Fibroblast of villous mesenchyme (primary cell): ENCODE measurements at regions not wholly inside any gene's neighbourhood (a gene's known extent, or its start where the extent isn't known, plus 50 kb on each side); places are given as distances from the start of the nearest gene placed in this dataset.

ENCODE experiments used
- DNase-seq: peaks from one replicate; pipeline ENCODE4 v3.0.0-alpha.2; 2010; ENCODE audit warnings: low read depth
- H3K4me3 ChIP-seq: 2 replicates; pipeline ENCODE4 v1.5.1; 2011; ENCODE audit warnings: low read depth, mild to moderate bottlenecking, low read length
- TF ChIP-seq, protein P1 (sequence below): IDR thresholded peaks from 2 replicates; pipeline ENCODE4 v1.5.1; 2012; ENCODE audit warnings: low read depth, mild to moderate bottlenecking, low read length; ENCODE audit not compliant: insufficient read depth

DNA sequence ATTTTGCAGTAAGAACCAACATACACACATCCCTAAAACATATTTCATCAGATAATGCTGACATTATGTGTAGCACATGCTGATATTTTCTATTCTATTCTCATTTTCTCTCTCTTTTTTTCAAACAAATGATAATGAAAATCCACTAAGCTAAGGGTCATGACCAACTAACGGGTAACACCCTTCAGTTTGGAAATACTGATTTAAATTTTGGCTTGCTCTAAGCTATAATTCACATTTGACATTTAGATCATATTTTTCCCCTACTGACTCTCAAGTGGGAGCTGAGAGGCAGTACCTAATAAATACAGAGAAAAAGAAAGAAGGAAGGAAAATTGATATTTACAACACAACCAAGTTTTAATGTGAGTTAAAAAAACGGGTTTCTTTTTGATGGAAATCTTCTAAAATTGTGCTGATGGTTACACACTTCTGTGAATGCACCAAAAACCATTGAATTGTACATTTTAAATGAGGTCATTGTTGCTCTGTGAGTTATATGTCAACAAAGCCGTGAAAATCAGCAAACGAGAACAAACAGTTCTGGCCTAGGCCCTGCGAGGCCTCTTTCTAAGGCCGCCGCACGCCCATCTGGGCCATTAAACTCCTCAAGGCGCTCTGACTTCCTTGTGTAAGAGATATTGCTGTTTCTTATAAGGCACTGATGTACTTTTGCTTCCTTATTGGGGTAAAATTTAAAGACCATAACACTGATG is 124.2 kb downstream of the GALR1 start:
- no peak overlapping the region for H3K4me3 ChIP-seq
- TF ChIP-seq, protein P1, sequence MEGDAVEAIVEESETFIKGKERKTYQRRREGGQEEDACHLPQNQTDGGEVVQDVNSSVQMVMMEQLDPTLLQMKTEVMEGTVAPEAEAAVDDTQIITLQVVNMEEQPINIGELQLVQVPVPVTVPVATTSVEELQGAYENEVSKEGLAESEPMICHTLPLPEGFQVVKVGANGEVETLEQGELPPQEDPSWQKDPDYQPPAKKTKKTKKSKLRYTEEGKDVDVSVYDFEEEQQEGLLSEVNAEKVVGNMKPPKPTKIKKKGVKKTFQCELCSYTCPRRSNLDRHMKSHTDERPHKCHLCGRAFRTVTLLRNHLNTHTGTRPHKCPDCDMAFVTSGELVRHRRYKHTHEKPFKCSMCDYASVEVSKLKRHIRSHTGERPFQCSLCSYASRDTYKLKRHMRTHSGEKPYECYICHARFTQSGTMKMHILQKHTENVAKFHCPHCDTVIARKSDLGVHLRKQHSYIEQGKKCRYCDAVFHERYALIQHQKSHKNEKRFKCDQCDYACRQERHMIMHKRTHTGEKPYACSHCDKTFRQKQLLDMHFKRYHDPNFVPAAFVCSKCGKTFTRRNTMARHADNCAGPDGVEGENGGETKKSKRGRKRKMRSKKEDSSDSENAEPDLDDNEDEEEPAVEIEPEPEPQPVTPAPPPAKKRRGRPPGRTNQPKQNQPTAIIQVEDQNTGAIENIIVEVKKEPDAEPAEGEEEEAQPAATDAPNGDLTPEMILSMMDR, result no peak
- DNase-seq, result peak; percentile 4

DNA sequence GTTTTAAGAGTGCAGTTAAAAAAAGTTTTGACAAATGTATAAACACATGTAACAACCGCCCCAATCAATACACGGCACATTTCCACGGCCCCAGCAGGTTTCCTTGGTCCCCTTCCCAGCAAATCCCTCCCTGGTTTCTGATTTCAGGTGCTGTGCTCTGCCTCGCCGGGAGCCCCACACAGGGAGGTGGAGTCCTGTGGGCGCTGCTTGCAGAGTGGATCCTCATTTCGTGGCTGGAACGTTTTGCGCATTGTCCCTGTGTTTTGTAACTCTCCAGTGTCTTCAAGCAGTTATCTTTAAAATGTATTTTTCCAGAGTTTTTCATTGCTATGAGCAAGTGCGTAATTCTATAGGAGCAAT is 124.8 kb downstream of the GALR1 start:
- H3K4me3 ChIP-seq, result no peak overlapping the region
- TF ChIP-seq, protein P1, result no peak
- no peak for DNase-seq

DNA sequence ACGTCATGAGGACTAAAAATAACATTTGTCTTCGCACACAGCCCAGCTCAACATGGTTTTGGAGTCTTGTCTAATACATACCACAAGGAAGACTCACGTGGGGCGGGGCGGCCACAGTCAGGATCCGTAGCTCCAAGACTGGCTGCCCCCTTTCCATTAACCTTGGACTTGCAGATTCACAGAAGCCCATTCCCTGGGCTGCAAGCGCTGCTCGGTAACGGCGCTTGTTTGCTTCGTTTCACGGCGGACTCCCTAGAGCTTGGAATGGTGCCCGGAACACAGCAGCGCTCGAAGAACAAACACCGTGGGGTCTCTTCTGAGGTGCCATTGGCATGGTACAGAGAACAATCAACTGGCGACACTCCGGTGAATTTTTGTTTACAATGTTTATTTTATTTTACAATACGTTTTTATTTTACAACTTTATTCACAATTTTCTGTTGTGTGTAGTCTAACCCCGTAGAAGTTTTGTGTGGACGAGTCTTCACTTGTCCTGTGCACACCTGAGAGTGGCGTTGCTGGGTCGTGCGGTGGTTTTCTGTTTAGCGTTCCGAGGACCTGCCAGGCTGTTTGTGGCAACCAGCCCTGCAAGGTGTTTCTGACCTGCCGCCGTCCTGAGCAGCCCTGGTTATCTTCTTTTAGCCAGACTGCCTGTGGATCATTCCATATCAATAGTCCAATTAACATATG is 126.5 kb downstream of the GALR1 start:
- no peak overlapping the region for H3K4me3 ChIP-seq
- TF ChIP-seq, protein P1, result no peak
- no peak for DNase-seq

DNA sequence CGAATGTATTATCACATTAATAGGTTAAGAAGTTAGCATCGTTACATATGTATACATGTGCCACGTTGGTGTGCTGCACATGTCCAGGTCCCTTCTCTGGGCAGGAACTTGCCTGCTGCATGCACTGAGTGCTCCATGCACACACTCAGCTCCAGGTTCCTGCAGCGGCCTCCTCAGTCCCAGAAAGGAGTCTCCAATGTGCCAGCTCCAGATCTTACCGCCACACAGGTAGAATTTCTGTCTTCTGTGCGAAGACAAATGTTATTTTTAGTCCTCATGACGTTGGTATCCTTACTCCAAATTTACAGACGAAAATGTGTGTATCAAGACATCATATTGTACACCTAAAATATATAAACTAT is 127.1 kb downstream of the GALR1 start:
- H3K4me3 ChIP-seq, result no peak overlapping the region
- no peak for DNase-seq
- TF ChIP-seq, protein P1, result no peak

DNA sequence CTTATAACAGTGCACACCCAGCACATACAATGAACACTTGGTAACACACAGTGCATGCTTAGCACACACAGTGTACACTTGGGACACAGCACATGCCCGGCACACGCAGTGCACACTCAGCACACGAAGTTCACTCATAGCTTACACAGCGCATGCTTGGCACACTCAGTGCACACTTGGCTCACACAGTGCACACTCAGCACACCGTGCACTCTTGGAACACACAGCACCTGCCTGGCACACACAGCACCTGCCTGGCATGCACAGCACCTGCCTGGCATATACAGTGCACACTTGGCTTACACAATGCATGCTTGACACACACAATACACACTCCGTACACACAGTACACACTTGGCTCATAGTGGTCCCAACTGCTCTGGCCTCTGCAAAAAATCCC is 128.2 kb downstream of the GALR1 start:
- TF ChIP-seq, protein P1, result no peak

DNA sequence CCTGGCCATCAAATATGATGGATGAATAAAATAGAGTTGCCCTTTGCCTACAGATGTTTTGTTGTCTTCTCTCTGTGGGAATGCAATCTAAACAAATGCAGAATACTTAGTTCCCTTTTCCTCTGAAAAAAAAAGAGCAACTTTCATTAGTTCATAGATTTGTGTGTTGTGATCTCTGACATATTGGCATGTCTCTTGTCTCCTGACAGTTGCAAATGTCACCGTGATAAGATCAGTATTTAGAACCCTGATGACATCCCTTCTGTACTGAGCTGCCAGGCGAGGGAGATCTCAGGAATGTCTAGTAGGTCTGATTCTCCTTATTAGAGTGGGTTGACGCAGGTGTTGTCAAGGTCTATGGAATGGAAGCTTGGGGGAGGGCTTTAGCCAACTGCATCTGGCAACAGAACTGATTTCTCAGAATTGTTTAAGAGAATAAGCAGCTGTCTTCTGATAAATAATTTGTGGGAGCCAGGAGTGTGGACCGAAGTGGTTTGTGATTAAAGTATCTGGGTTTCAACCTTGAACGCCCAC is 130.4 kb downstream of the GALR1 start:
- TF ChIP-seq, protein P1, result no peak
- DNase-seq, result no peak

More for the DNA sequence above, 128.2 kb downstream of the GALR1 start:
- no peak for DNase-seq
- no peak overlapping the region for H3K4me3 ChIP-seq

More for the DNA sequence above, 130.4 kb downstream of the GALR1 start:
- H3K4me3 ChIP-seq, result no peak overlapping the region
